AG04449 (cell line): ENCODE measurements at regions not wholly inside any gene's neighbourhood (a gene's known extent, or its start where the extent isn't known, plus 50 kb on each side); places are given as distances from the start of the nearest gene placed in this dataset.

Experiments used
- CTCF ChIA-PET: fragments of 350-600 bp; formaldehyde crosslinking; extraction: SDS; loops from one replicate; lab custom pipeline; 2021; ENCODE audit warnings: antibody characterized with exemption; lab: Yijun Ruan, JAX
- POLR2A ChIA-PET: fragments of 400-600, 350-600 bp; formaldehyde crosslinking; extraction: SDS; loops from one replicate; lab custom pipeline; 2020; ENCODE audit warnings: antibody characterized with exemption, inconsistent platforms; lab: Yijun Ruan, JAX
- DNase-seq: peaks from one replicate; pipeline ENCODE4 v3.0.0-alpha.2; 2010; ENCODE audit warnings: low read depth, low spot score
- H3K4me3 ChIP-seq: 2 replicates; pipeline ENCODE4 v1.5.1; 2011; ENCODE audit warnings: low read depth, mild to moderate bottlenecking, control low read depth, low read length
- CTCF ChIP-seq: IDR thresholded peaks from one replicate; pipeline ENCODE4 v1.5.1; 2011; ENCODE audit warnings: mild to moderate bottlenecking, moderate library complexity, low read length, control low read depth, inconsistent platforms; ENCODE audit not compliant: insufficient read depth; ENCODE audit errors: missing control alignments

GRCh38 chr3:66597308-66597863, 96.6 kb upstream of the LRIG1 start:
- POLR2A ChIA-PET, result no interaction called here
- CTCF ChIA-PET, result interaction anchor here (1.0 to 2.1 kb wide), 3 partner anchors 20 to 219 kb away, joined by 3 to 5 read pairs (median 4); no protein-coding TSS in a partner anchor
- H3K4me3 ChIP-seq, result no peak overlapping the region
- no peak for TF ChIP-seq CTCF
- no peak for DNase-seq

GRCh38 chr3:66598168-66598567, 97.3 kb upstream of the LRIG1 start:
- CTCF ChIA-PET, result interaction anchor here (2.1 kb wide), 1 partner anchor 191 kb away, joined by 5 read pairs; no protein-coding TSS in a partner anchor
- no peak overlapping the region for H3K4me3 ChIP-seq
- POLR2A ChIA-PET, result no interaction called here
- peak; percentile 57 for DNase-seq
- TF ChIP-seq CTCF, result no peak

- no peak for TF ChIP-seq CTCF
- ChIA-PET CTCF (interaction anchor here (1.7 kb wide), 1 partner anchor 195 kb away, joined by 5 read pairs; no protein-coding TSS in a partner anchor), POLR2A (no interaction called here)
- H3K4me3 ChIP-seq, result no peak overlapping the region
- no peak for DNase-seq
Observed at GRCh38 chr3:66602237-66602636, 101.4 kb upstream of the LRIG1 start.

GRCh38 chr3:66602691-66603090, 101.9 kb upstream of the LRIG1 start:
- H3K4me3 ChIP-seq, result no peak overlapping the region
- no peak for TF ChIP-seq CTCF
- ChIA-PET POLR2A (no interaction called here), CTCF (no interaction called here)
- no peak for DNase-seq

- no peak overlapping the region for H3K4me3 ChIP-seq
- POLR2A ChIA-PET, result no interaction called here
- no peak for DNase-seq
- CTCF ChIA-PET, result no interaction called here
- no peak for TF ChIP-seq CTCF
Observed at GRCh38 chr3:66603151-66603611, 102.4 kb upstream of the LRIG1 start.

- ChIA-PET CTCF (interaction anchor here (1.4 kb wide), 1 partner anchor 196 kb away, joined by 3 read pairs; no protein-coding TSS in a partner anchor), POLR2A (no interaction called here)
- no peak for TF ChIP-seq CTCF
- no peak for DNase-seq
- no peak overlapping the region for H3K4me3 ChIP-seq
Observed at GRCh38 chr3:66604481-66604880, 103.7 kb upstream of the LRIG1 start.
